Adrenal gland (tissue), 9 donors: ENCODE measurements at regions not wholly inside any gene's neighbourhood (a gene's known extent, or its start where the extent isn't known, plus 50 kb on each side); places are given as distances from the start of the nearest gene placed in this dataset.
A peak's percentile ranks its signal among the peaks of the same experiment; 100 is the strongest.

Experiments used
- DNase-seq, 7 donors: peaks; one replicate each; pipeline ENCODE4 v3.0.0-alpha.2; 2019 to 2020
- H3K27ac ChIP-seq, 5 donors: fragments of 200-600 bp; sonication (generic) in 4 of 5; 1 replicate in 3 of 5; 2 replicates in 2 of 5; pipeline versions ENCODE4 v1.5.1 to v1.8.0; 2016 to 2020; ENCODE audit warnings: mild to moderate bottlenecking in 1 of 5
- H3K27me3 ChIP-seq: fragments of 200-600 bp; 2 replicates; pipeline ENCODE4 v1.8.0; 2021
- H3K36me3 ChIP-seq, 2 donors: fragments of 200-600 bp; replicated peaks in 1 of 2; 1 replicate in 1 of 2; 2 replicates in 1 of 2; pipeline versions ENCODE4 v1.5.1 to v1.8.0; 2018 to 2022
- H3K4me1 ChIP-seq, 2 donors: fragments of 200-600 bp; replicated peaks in 1 of 2; 1 replicate in 1 of 2; 2 replicates in 1 of 2; pipeline versions ENCODE4 v1.5.1 to v1.8.0; 2018 to 2021
- H3K4me3 ChIP-seq, 4 donors: fragments of 200-600 bp; sonication (generic) in 3 of 4; one replicate each; pipeline ENCODE4 v1.5.1; 2016 to 2018
- H3K9me3 ChIP-seq, 3 donors: fragments of 200-600 bp; sonication (generic) in 1 of 3; replicated peaks in 1 of 3; 1 replicate in 2 of 3; 2 replicates in 1 of 3; pipeline versions ENCODE4 v1.5.1 to v1.8.0; 2016 to 2021
- POLR2A ChIP-seq, 2 donors: fragments of 450-650 bp; IDR thresholded peaks; one replicate each; pipeline ENCODE4 v1.6.1; 2017; ENCODE audit warnings: antibody characterized with exemption in 2 of 2, mild to moderate bottlenecking in 2 of 2, moderate library complexity in 1 of 2
- WGBS, 4 donors: extraction: QIAGEN DNeasy Blood & Tissue Kit in 2 of 4; methylation state at CpG; one replicate each; pipeline versions ENCODE4 v1.1.5 to v1.1.7; 2013 to 2017; 5-methylcytosine and 5-hydroxymethylcytosine counted together
- intact Hi-C, 2 donors: fragments of 100-400 bp; cut with DNase I; formaldehyde crosslinking; loops; one replicate each; pipeline versions ENCODE4 v1.14.1 to v1.15.0; 2022 to 2023
- TF ChIP-seq, protein P1 (sequence below), 6 experiments: fragments of 450-650 bp in 4 of 6; fragments of 200-600 bp in 2 of 6; sonication (generic) in 1 of 6; IDR thresholded peaks; 1 replicate in 5 of 6; 2 replicates in 1 of 6; pipeline versions ENCODE4 v1.5.1 to v1.8.0; 2016 to 2021; ENCODE audit warnings: antibody characterized with exemption in 6 of 6, mild to moderate bottlenecking in 2 of 6, moderate library complexity in 1 of 6
- donor health status: healthy with polysubstance abuse.
- donor health status: Bipolar disorder and iron deficiency.
- donor health status: DM: yes; HTN: yes; CAD: no.
- donor health status: DM: no; HTN: no; CAD: no.
- donor health status: DM: no; HTN: no; CAD: no.

DNA sequence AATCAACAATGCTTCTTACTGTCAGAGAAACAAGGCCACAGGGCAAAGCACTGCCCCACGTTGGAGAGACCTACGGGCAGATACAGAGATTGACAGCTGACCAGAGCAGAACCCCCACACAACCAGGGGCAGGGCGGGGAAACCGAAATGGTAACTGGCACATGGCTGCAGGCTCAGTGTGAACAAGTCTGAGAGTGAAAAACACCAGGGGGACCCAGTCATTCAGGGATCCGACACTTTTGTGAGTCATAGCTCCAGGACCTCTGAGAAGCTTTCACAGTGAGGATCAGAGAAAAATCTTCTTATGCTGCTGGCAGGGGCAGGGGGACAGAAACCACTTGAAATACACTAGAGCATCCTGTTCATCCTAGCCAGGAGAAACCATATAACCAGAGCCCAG is 254.2 kb downstream of the C6orf118 start:
- Histone ChIP-seq H3K27me3 (peaks cover 4% of the 10 kb centered on the region), H3K36me3 (no peaks in the 10 kb centered on the region), H3K9me3 (no peaks in the 10 kb centered on the region), H3K4me1 (no peaks in the 10 kb centered on the region), H3K27ac (no peak overlapping the region), H3K4me3 (no peak overlapping the region)
- TF ChIP-seq, protein P1, sequence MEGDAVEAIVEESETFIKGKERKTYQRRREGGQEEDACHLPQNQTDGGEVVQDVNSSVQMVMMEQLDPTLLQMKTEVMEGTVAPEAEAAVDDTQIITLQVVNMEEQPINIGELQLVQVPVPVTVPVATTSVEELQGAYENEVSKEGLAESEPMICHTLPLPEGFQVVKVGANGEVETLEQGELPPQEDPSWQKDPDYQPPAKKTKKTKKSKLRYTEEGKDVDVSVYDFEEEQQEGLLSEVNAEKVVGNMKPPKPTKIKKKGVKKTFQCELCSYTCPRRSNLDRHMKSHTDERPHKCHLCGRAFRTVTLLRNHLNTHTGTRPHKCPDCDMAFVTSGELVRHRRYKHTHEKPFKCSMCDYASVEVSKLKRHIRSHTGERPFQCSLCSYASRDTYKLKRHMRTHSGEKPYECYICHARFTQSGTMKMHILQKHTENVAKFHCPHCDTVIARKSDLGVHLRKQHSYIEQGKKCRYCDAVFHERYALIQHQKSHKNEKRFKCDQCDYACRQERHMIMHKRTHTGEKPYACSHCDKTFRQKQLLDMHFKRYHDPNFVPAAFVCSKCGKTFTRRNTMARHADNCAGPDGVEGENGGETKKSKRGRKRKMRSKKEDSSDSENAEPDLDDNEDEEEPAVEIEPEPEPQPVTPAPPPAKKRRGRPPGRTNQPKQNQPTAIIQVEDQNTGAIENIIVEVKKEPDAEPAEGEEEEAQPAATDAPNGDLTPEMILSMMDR (IDR thresholded peaks at IDR 0.05), result no peak
- TF ChIP-seq POLR2A (IDR thresholded peaks at IDR 0.05), result no peak
- DNase-seq, result no peak
- intact Hi-C loops, result no loop called here
- WGBS, 4 donors, result 47 to 71% (median 65%) methylated on average over 5 of the region's 5 CpGs

GRCh38 chr6:165052561-165053480 is 256.6 kb downstream of the C6orf118 start:
- 68 to 81% (median 74%) methylated on average over 10 of the region's 10 CpGs for whole genome bisulfite sequencing, 4 donors
- no peak for TF ChIP-seq POLR2A (IDR thresholded peaks at IDR 0.05)
- TF ChIP-seq, protein P1 (IDR thresholded peaks at IDR 0.05), result no peak
- DNase-seq, result no peak
- Histone ChIP-seq H3K27me3 (peaks cover 4% of the 10 kb centered on the region), H3K9me3 (no peaks in the 10 kb centered on the region), H3K27ac (no peak overlapping the region), H3K36me3 (no peaks in the 10 kb centered on the region), H3K4me1 (no peaks in the 10 kb centered on the region), H3K4me3 (no peak overlapping the region)
- intact Hi-C loops, result no loop called here

- Histone ChIP-seq H3K27me3 (peaks cover 4% of the 10 kb centered on the region), H3K36me3 (no peaks in the 10 kb centered on the region), H3K27ac (no peak overlapping the region), H3K9me3 (no peaks in the 10 kb centered on the region), H3K4me1 (no peaks in the 10 kb centered on the region), H3K4me3 (no peak overlapping the region)
- intact Hi-C loops, result no loop called here
- WGBS, 4 donors, result 24 to 31% (median 28%) methylated on average over 7 of the region's 7 CpGs
- DNase-seq, result peak in 2 of 7 donors; percentile 20 to 24
- TF ChIP-seq, protein P1 (IDR thresholded peaks at IDR 0.05), result peak in 1 of 6 experiments; percentile 21
- no peak for TF ChIP-seq POLR2A (IDR thresholded peaks at IDR 0.05)
These were observed 260.0 kb downstream of the C6orf118 start for GRCh38 chr6:165049362-165049761.

DNA sequence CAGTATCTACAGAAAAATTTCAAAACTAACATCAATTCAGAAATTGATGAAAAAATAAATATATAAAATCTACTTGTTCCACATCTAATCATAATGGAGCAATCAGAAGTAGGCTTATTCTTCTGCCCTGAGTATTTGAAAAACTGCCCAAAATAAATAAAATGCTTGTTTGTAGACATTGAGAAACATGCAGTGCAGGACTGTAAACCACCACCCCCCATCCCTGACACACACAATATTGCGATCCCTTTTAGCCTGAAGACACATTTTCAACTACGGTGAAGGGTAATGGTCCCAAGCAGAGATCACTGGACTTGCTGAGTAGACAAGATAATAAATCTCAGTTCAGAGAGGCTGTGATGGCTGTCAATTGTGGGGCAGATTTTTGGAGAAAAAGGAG is 261.5 kb downstream of the C6orf118 start:
- H3K36me3 ChIP-seq, result no peaks in the 10 kb centered on the region
- H3K4me3 ChIP-seq, result no peak overlapping the region
- WGBS, 4 donors, result 87 to 98% (median 90%) methylated on average over 2 of the region's 2 CpGs
- H3K4me1 ChIP-seq, result no peaks in the 10 kb centered on the region
- intact Hi-C loops, result no loop called here
- no peaks in the 10 kb centered on the region for H3K27me3 ChIP-seq
- H3K9me3 ChIP-seq, result no peaks in the 10 kb centered on the region
- no peak for TF ChIP-seq POLR2A (IDR thresholded peaks at IDR 0.05)
- TF ChIP-seq, protein P1 (IDR thresholded peaks at IDR 0.05), result no peak
- no peak for DNase-seq
- no peak overlapping the region for H3K27ac ChIP-seq
